GM19397 (cell line): ENCODE measurements at regions not wholly inside any gene's neighbourhood (a gene's known extent, or its start where the extent isn't known, plus 50 kb on each side); places are given as distances from the start of the nearest gene placed in this dataset.

Experiments
- ATAC-seq: cut with Tn5 transposase; IDR thresholded peaks from one replicate; pipeline ENCODE4 v1.9.1; 2021; ENCODE audit warnings: mild to moderate bottlenecking, moderate library complexity; ENCODE audit not compliant: unreplicated experiment

- no peak for ATAC-seq
Measured at GRCh38 chr20:7463290-7463689, 477.0 kb downstream of the HAO1 start.

- no peak for ATAC-seq
Measured at GRCh38 chr20:7470912-7471311, 469.3 kb downstream of the HAO1 start.

- ATAC-seq, result no peak
Measured at GRCh38 chr20:7490288-7490687, 450.0 kb downstream of the HAO1 start.

GRCh38 chr20:7492257-7492656 lies 448.0 kb downstream of the HAO1 start:
- no peak for ATAC-seq

- ATAC-seq, result no peak
Measured at GRCh38 chr20:7493311-7493710, 446.9 kb downstream of the HAO1 start.

- ATAC-seq, result no peak
Measured at GRCh38 chr20:7496394-7496991, 443.8 kb downstream of the HAO1 start.

GRCh38 chr20:7497985-7498384 lies 442.3 kb downstream of the HAO1 start:
- ATAC-seq, result no peak

GRCh38 chr20:7499201-7499600 lies 441.1 kb downstream of the HAO1 start:
- ATAC-seq, result no peak

GRCh38 chr20:7500231-7500663 lies 440.0 kb downstream of the HAO1 start:
- no peak for ATAC-seq

- no peak for ATAC-seq
Measured at GRCh38 chr20:7503501-7503900, 436.8 kb downstream of the HAO1 start.

- ATAC-seq, result peak; percentile 50
Measured at GRCh38 chr20:7505152-7505834, 435.0 kb downstream of the HAO1 start.

GRCh38 chr20:7505835-7506221 lies 434.4 kb downstream of the HAO1 start:
- ATAC-seq, result peak; percentile 13

GRCh38 chr20:7516621-7517111 lies 423.6 kb downstream of the HAO1 start:
- no peak for ATAC-seq

- no peak for ATAC-seq
Measured at GRCh38 chr20:7520361-7520760, 419.9 kb downstream of the HAO1 start.

GRCh38 chr20:7523288-7523687 lies 417.0 kb downstream of the HAO1 start:
- ATAC-seq, result no peak

- ATAC-seq, result no peak
Measured at GRCh38 chr20:7540018-7540417, 400.2 kb downstream of the HAO1 start.

- no peak for ATAC-seq
Measured at GRCh38 chr20:7540923-7541322, 399.3 kb downstream of the HAO1 start.

GRCh38 chr20:7571101-7571500 lies 369.2 kb downstream of the HAO1 start:
- ATAC-seq, result no peak

- ATAC-seq, result no peak
Measured at GRCh38 chr20:7571521-7572055, 368.7 kb downstream of the HAO1 start.

- no peak for ATAC-seq
Measured at GRCh38 chr20:7579888-7580287, 360.4 kb downstream of the HAO1 start.

- no peak for ATAC-seq
Measured at GRCh38 chr20:7585126-7585679, 355.1 kb downstream of the HAO1 start.

GRCh38 chr20:7586481-7586880 lies 353.8 kb downstream of the HAO1 start:
- ATAC-seq, result no peak
